CD4-positive, CD25-positive, alpha-beta regulatory T cell (primary cell): ENCODE measurements at regions not wholly inside any gene's neighbourhood (a gene's known extent, or its start where the extent isn't known, plus 50 kb on each side); places are given as distances from the start of the nearest gene placed in this dataset.
"Not testable (repeated sequence)": the region's sequence is repeated elsewhere in the genome, so short reads cannot be mapped to it uniquely, and the experiment has no call there.

Experiments
- ATAC-seq, 2 donors: fragments of 150-1000 bp; cut with Tn5 transposase; one replicate each; pipeline ENCODE4 v1.10.0; 2021; ENCODE audit warnings: low read depth in 2 of 2, moderate number of reproducible peaks in 2 of 2, moderate library complexity in 1 of 2
- DNase-seq, 3 donors: peaks; one replicate each; pipeline versions ENCODE4 v3.0.0 to v3.0.0-alpha.2; 2012 to 2022; ENCODE audit warnings: mixed read lengths in 1 of 3
- H3K27ac ChIP-seq: one replicate; pipeline ENCODE4 v1.7.0; 2013; ENCODE audit warnings: mild to moderate bottlenecking, low read length; ENCODE audit not compliant: insufficient read depth, poor library complexity, severe bottlenecking
- H3K27me3 ChIP-seq: one replicate; pipeline ENCODE4 v1.7.0; 2013; ENCODE audit warnings: low read length; ENCODE audit not compliant: control insufficient read depth, insufficient read depth
- H3K36me3 ChIP-seq: one replicate; pipeline ENCODE4 v1.7.0; 2013; ENCODE audit warnings: mild to moderate bottlenecking, low read length, moderate library complexity; ENCODE audit not compliant: control insufficient read depth, insufficient read depth
- H3K4me1 ChIP-seq: 2 replicates; pipeline ENCODE4 v1.7.0; 2013; ENCODE audit warnings: mild to moderate bottlenecking, low read length; ENCODE audit not compliant: insufficient read depth, control insufficient read depth, poor library complexity, severe bottlenecking
- H3K4me3 ChIP-seq: one replicate; pipeline ENCODE4 v1.7.0; 2013; ENCODE audit warnings: low read depth, mild to moderate bottlenecking, low read length, moderate library complexity
- H3K9me3 ChIP-seq, 2 experiments: 1 replicate in 1 of 2; 2 replicates in 1 of 2; pipeline ENCODE4 v1.7.0; 2013; ENCODE audit warnings: low read length in 2 of 2, mild to moderate bottlenecking in 1 of 2, moderate library complexity in 1 of 2; ENCODE audit not compliant: control insufficient read depth in 2 of 2
- H3K27ac Mint-ChIP-seq, 3 donors: one replicate each; pipeline ENCODE4 v1.8.0; 2020 to 2022; ENCODE audit warnings: mild to moderate bottlenecking in 3 of 3, mixed read lengths in 3 of 3, moderate library complexity in 2 of 3
- H3K27me3 Mint-ChIP-seq: one replicate; pipeline ENCODE4 v1.8.0; 2022; ENCODE audit warnings: mild to moderate bottlenecking, mixed read lengths
- H3K36me3 Mint-ChIP-seq: one replicate; pipeline ENCODE4 v1.8.0; 2020; ENCODE audit warnings: mixed read lengths
- H3K4me1 Mint-ChIP-seq, 4 donors: one replicate each; pipeline ENCODE4 v1.8.0; 2020 to 2022; ENCODE audit warnings: mixed read lengths in 4 of 4, mild to moderate bottlenecking in 1 of 4
- H3K4me3 Mint-ChIP-seq, 4 donors: one replicate each; pipeline ENCODE4 v1.8.0; 2020 to 2022; ENCODE audit warnings: mild to moderate bottlenecking in 4 of 4, mixed read lengths in 4 of 4, moderate library complexity in 3 of 4
- H3K9me3 Mint-ChIP-seq, 7 donors: one replicate each; pipeline ENCODE4 v1.8.0; 2020 to 2022; ENCODE audit warnings: mixed read lengths in 7 of 7, mild to moderate bottlenecking in 3 of 7, moderate library complexity in 2 of 7

DNA sequence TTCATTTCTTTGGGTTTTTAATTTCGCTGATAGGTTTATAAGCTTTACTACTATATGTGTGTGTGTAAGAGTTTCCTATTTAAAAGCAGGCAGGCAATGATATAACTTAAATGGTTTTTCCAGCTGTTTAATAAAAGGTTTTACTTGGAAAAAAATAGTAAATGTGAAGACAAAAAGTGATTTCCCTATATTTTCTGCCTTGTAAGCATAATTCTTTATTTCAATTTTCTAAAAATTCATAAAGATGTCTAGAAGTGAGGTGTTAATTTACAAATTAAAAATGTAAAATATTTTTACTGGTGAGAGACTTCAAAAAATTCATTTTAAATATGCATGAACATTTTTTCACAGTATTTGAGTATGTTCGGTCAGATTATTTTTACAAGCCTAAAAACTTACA is 161.8 kb downstream of the SEPTIN7 start:
- not testable (repeated sequence) for ATAC-seq, H3K27ac Mint-ChIP-seq, H3K9me3 ChIP-seq, H3K4me1 Mint-ChIP-seq, H3K4me1 ChIP-seq, H3K4me3 ChIP-seq, H3K9me3 Mint-ChIP-seq, H3K36me3 Mint-ChIP-seq, H3K4me3 Mint-ChIP-seq, H3K27ac ChIP-seq, H3K27me3 ChIP-seq, H3K36me3 ChIP-seq, DNase-seq
- peaks cover 20% of the 10 kb centered on the region for H3K27me3 Mint-ChIP-seq

DNA sequence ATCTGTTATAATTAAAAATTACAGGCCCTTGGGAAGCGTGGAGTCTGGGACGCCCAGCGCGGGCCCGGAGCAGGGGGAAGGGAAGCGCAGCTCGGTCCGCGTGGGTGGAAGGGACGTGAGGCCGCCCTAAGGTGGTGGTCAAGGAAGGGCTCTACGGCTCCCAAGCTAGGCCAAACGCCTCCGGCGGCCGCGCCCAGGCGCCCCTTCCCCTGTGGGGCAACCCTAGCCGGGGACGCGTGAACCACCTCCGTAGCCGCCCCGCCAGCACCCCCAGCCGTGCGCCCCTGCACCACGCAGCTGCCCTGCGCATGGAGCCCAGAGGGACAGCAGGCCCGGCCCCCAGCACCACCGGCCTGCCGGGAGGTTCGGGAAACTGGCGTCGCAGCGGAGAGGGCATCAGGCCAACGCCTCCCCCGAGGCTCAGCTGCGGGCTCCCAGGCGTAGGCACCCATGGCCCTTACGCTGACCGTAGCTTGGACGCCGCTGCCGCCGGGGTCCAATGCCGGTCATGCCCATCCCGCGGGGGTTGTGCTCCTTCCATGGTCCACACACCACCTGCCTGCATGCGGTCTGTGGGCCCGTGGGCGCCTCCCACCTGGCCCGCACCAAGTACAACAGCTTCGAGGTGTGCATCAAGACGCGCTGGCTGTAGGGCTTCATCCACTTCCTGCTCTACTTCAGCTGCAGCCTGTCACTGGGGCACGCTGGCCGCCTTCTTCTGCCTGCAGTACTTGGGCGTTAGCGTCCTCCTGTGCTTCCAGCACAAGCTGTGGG is 166.7 kb downstream of the SEPTIN7 start:
- ATAC-seq = no peak
- DNase-seq = no peak
- no peak overlapping the region for H3K4me3 ChIP-seq
- Mint-ChIP-seq H3K4me3 (no peak overlapping the region), H3K27me3 (peaks cover 47% of the 10 kb centered on the region), H3K27ac (no peak overlapping the region), H3K9me3 (no peaks in the 10 kb centered on the region), H3K4me1 (peaks cover 0 to 8% (median 6%) of the 10 kb centered on the region in 4 donors), H3K36me3 (peaks cover 4% of the 10 kb centered on the region)
- peaks cover 10% of the 10 kb centered on the region for H3K27me3 ChIP-seq
- H3K27ac ChIP-seq = no peak overlapping the region
- no peaks in the 10 kb centered on the region for H3K36me3 ChIP-seq
- H3K9me3 ChIP-seq = no peaks in the 10 kb centered on the region
- no peaks in the 10 kb centered on the region for H3K4me1 ChIP-seq

DNA sequence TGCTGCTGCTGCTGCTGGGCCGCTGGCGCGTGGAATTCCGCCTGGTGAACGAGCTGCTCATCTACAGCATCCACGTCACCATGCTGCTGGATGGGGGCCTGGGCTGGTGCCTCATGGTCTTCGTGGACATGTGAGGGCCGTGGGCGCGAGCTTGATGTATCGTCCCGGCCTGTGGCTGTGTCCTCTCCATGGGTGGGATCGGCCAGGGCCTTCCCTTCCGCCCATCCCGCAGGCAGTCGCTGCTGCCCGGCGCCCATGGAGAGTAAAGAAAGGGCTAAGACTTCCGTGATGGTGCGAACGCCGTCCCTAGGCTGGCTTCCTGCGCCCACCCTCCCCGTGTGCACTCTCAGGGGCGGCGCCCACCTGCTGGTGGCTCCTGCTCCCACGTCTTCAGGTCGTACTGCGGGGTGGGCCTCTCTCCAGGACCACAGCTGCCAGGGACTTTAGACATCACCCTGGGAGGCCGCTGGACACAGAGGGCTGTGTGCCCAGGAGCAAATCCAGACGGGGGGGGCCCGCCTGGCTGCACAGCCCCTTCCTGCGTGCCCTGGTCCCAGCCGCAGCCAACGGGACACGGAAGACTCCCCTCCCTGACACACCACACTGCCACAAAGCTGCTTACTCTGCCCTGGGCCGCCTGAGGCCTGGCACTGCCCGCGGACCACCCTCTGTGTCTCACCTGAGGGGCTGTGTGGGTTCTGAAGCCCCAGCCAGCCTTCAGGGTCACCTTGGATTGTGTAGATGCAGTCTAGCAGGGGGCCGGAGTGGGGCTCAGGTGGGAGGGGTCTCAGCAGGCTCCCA is 167.5 kb downstream of the SEPTIN7 start:
- H3K36me3 ChIP-seq = no peaks in the 10 kb centered on the region
- Mint-ChIP-seq H3K27me3 (peaks cover 55% of the 10 kb centered on the region), H3K4me3 (no peak overlapping the region), H3K9me3 (no peaks in the 10 kb centered on the region), H3K36me3 (peaks cover 4% of the 10 kb centered on the region), H3K27ac (no peak overlapping the region), H3K4me1 (peaks cover 0 to 8% (median 6%) of the 10 kb centered on the region in 4 donors)
- DNase-seq (no peak), ATAC-seq (no peak)
- H3K9me3 ChIP-seq = no peaks in the 10 kb centered on the region
- H3K4me1 ChIP-seq = no peaks in the 10 kb centered on the region
- peaks cover 16% of the 10 kb centered on the region for H3K27me3 ChIP-seq
- H3K27ac ChIP-seq = no peak overlapping the region
- H3K4me3 ChIP-seq = no peak overlapping the region

DNA sequence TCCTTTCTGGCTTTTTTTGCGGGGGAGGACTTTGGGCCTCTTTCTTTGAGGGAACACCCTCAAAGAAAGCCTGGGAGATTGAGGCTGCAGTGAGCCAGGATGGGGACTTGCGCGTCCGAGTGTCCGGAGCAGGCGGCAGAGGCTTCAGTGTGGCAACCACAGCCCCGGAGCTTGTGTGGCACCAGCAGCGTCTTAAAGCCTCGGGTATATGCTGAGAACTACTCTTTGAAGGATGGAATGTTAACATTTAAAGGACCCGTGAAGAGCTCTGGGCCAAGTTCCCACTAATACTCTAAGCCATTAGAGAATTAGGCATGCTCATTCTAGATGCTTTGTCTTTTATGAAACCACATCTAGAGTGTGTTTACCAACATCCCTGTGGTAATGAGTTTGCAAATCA is 168.2 kb downstream of the SEPTIN7 start:
- peaks cover 0 to 8% (median 6%) of the 10 kb centered on the region in 4 donors for H3K4me1 Mint-ChIP-seq
- H3K36me3 Mint-ChIP-seq = peaks cover 4% of the 10 kb centered on the region
- no peaks in the 10 kb centered on the region for H3K9me3 Mint-ChIP-seq
- Histone ChIP-seq H3K9me3 (no peaks in the 10 kb centered on the region), H3K4me3 (no peak overlapping the region), H3K27me3 (peaks cover 19% of the 10 kb centered on the region), H3K4me1 (no peaks in the 10 kb centered on the region), H3K27ac (no peak overlapping the region), H3K36me3 (no peaks in the 10 kb centered on the region)
- DNase-seq = no peak
- no peak overlapping the region for H3K4me3 Mint-ChIP-seq
- H3K27ac Mint-ChIP-seq = no peak overlapping the region
- ATAC-seq = no peak
- H3K27me3 Mint-ChIP-seq = peaks cover 62% of the 10 kb centered on the region

DNA sequence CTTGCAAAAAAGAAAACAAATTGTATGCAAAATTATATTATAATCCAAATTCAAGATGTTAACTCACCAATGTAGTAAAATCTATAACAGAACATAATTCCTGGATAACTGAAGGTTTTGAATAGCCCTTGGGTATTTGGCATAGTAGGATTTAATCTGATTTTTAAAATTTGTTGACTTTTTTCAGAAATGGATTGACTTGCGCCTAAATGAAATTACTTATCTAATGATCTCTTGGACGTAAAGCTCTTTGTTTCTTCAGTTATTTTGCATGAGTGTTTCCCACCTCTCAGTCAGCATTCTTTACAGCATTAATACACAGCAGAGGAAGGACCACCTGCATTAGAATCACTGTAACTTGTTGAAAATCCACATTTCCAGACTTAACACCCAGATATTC is 169.6 kb downstream of the SEPTIN7 start:
- DNase-seq = no peak
- no peak for ATAC-seq
- H3K9me3 ChIP-seq = no peaks in the 10 kb centered on the region
- Mint-ChIP-seq H3K27ac (no peak overlapping the region), H3K36me3 (peaks cover 4% of the 10 kb centered on the region), H3K27me3 (peaks cover 70% of the 10 kb centered on the region), H3K4me1 (peaks cover 0 to 8% (median 6%) of the 10 kb centered on the region in 4 donors), H3K4me3 (no peak overlapping the region), H3K9me3 (no peaks in the 10 kb centered on the region)
- no peak overlapping the region for H3K27ac ChIP-seq
- no peaks in the 10 kb centered on the region for H3K36me3 ChIP-seq
- H3K27me3 ChIP-seq = peaks cover 25% of the 10 kb centered on the region
- H3K4me3 ChIP-seq = no peak overlapping the region
- H3K4me1 ChIP-seq = no peaks in the 10 kb centered on the region

DNA sequence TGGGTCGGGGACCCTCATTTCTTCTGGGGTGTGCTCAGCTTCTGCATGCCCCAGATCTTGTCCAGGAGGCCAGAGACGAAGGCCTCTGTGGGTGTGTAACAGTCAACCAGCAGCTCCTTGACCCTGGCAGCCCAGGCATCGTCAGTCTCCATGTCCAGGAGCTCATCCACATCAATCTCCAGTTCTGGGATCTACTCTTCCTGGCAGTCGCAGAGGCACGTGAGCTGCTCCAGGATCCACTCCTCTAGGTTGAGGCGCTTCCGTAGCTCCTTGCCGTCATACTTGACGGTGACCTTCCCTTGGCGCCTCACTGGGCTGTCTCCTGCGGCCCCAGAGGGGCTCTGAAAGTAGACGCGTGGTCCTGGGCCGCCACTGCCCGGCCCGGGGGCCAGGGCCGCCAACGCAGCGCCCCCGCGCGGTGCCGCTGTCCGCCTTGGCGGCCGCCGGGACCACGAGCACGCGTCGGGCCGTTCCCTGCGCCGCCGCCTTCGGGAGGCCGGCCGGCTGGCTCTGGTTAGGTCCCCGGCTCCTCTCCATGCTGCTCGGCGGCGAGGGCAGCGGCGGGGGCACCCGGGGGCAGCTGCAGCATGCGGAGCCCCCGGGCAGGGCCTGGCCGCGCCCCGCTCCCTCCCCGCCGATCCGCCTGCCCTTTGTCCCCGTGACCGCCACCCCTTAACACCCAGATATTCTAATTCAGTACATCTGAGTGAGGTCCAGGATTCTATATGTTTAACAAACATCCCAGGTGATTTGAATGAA is 170.5 kb downstream of the SEPTIN7 start:
- Histone ChIP-seq H3K36me3 (no peaks in the 10 kb centered on the region), H3K4me1 (no peaks in the 10 kb centered on the region), H3K4me3 (no peak overlapping the region), H3K9me3 (no peaks in the 10 kb centered on the region), H3K27ac (no peak overlapping the region), H3K27me3 (peaks cover 25% of the 10 kb centered on the region)
- ATAC-seq = no peak
- H3K36me3 Mint-ChIP-seq = peaks cover 4% of the 10 kb centered on the region
- peaks cover 0 to 8% (median 6%) of the 10 kb centered on the region in 4 donors for H3K4me1 Mint-ChIP-seq
- H3K9me3 Mint-ChIP-seq = no peaks in the 10 kb centered on the region
- H3K4me3 Mint-ChIP-seq = peak overlapping the region in 1 of 4 donors; percentile 81
- peaks cover 75% of the 10 kb centered on the region for H3K27me3 Mint-ChIP-seq
- no peak for DNase-seq
- no peak overlapping the region for H3K27ac Mint-ChIP-seq

DNA sequence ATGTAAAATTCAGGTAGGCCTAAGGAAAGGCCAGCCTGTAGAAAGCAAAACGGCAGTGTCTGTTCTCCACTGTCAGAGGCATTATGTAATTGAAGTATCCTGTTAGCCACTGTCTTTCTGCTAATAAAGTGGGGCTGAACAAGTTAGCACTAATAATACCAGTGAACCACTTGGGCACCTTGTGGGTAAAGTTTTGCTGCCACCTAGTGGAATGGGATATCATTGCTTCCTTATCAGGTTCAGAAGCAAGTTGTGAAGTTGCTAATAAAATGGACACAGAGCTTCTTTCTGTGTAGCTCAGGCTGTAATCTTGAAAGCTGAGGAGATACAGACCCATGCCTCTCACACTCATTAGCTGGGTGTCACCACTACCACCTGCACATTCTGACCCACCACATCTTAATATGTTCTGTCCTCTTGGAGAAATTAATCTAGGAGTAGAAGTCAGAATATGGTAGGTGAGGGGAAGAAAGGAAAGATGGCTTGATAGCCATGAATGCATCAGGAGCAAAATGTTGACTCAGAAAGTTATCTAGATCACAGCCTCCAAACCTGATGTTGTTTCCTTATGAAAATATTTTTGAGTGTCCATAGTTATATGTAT is 175.1 kb downstream of the SEPTIN7 start:
- peak; percentile 65 to 69 for ATAC-seq
- H3K27me3 Mint-ChIP-seq = peaks cover 61% of the 10 kb centered on the region

More for the DNA sequence above, 175.1 kb downstream of the SEPTIN7 start:
- Histone ChIP-seq H3K9me3 (no peaks in the 10 kb centered on the region), H3K27ac (no peak overlapping the region), H3K4me3 (no peak overlapping the region), H3K27me3 (peaks cover 22% of the 10 kb centered on the region), H3K4me1 (no peaks in the 10 kb centered on the region), H3K36me3 (no peaks in the 10 kb centered on the region)
- Mint-ChIP-seq H3K9me3 (no peaks in the 10 kb centered on the region), H3K4me3 (no peak overlapping the region), H3K27ac (no peak overlapping the region), H3K4me1 (peaks cover 0 to 8% (median 6%) of the 10 kb centered on the region in 4 donors), H3K36me3 (peaks cover 4% of the 10 kb centered on the region)
- peak; percentile 27 to 82 (median 66) for DNase-seq
